CD4-positive, alpha-beta memory T cell (primary cell): ENCODE measurements at regions not wholly inside any gene's neighbourhood (a gene's known extent, or its start where the extent isn't known, plus 50 kb on each side); places are given as distances from the start of the nearest gene placed in this dataset.

Experiments used
- CTCF ChIA-PET: fragments of 350-600 bp; sonication (Branson Sonifier 250); formaldehyde crosslinking; loops from one replicate; lab custom pipeline; 2021; ENCODE audit warnings: inconsistent platforms; ENCODE audit not compliant: partially characterized antibody; lab: Charles Lee
- POLR2A ChIA-PET: fragments of 350-600 bp; sonication (Branson Sonifier 250); formaldehyde crosslinking; loops from one replicate; lab custom pipeline; 2021; ENCODE audit not compliant: partially characterized antibody; lab: Charles Lee
- DNase-seq, 5 donors: peaks; one replicate each; pipeline versions ENCODE4 v3.0.0 to v3.0.0-alpha.2; 2020 to 2022; ENCODE audit warnings: mixed read lengths in 1 of 5
- H3K27ac ChIP-seq: one replicate; pipeline ENCODE4 v1.7.0; 2013; ENCODE audit warnings: low read depth, low read length
- H3K27me3 ChIP-seq: 2 replicates; pipeline ENCODE4 v1.7.0; 2013; ENCODE audit warnings: mild to moderate bottlenecking, low read length, moderate library complexity; ENCODE audit not compliant: insufficient read depth
- H3K36me3 ChIP-seq: 2 replicates; pipeline ENCODE4 v1.7.0; 2013; ENCODE audit warnings: mild to moderate bottlenecking, low read length, moderate library complexity; ENCODE audit not compliant: insufficient read depth
- H3K4me1 ChIP-seq: 2 replicates; pipeline ENCODE4 v1.7.0; 2013; ENCODE audit warnings: mild to moderate bottlenecking, low read length, moderate library complexity; ENCODE audit not compliant: insufficient read depth
- H3K4me3 ChIP-seq, 2 donors: one replicate each; pipeline ENCODE4 v1.7.0; 2013; ENCODE audit warnings: low read length in 2 of 2, mild to moderate bottlenecking in 1 of 2
- H3K9me3 ChIP-seq, 2 donors: one replicate each; pipeline ENCODE4 v1.7.0; 2013; ENCODE audit warnings: low read length in 2 of 2, control low read depth in 1 of 2; ENCODE audit not compliant: control insufficient read depth in 1 of 2
- H3K27ac Mint-ChIP-seq, 7 donors: one replicate each; pipeline ENCODE4 v1.8.0; 2020 to 2021; ENCODE audit warnings: mixed read lengths in 7 of 7, mild to moderate bottlenecking in 6 of 7, inconsistent platforms in 3 of 7, moderate library complexity in 3 of 7
- H3K27me3 Mint-ChIP-seq, 2 donors: one replicate each; pipeline ENCODE4 v1.8.0; 2020 to 2021; ENCODE audit warnings: mixed read lengths in 2 of 2
- H3K36me3 Mint-ChIP-seq, 2 donors: one replicate each; pipeline ENCODE4 v1.8.0; 2020 to 2021; ENCODE audit warnings: mixed read lengths in 2 of 2, inconsistent platforms in 1 of 2, mild to moderate bottlenecking in 1 of 2
- H3K4me1 Mint-ChIP-seq, 4 donors: one replicate each; pipeline ENCODE4 v1.8.0; 2020 to 2021; ENCODE audit warnings: mixed read lengths in 4 of 4, mild to moderate bottlenecking in 1 of 4
- H3K4me3 Mint-ChIP-seq, 8 donors: one replicate each; pipeline ENCODE4 v1.8.0; 2020 to 2021; ENCODE audit warnings: mixed read lengths in 8 of 8, mild to moderate bottlenecking in 7 of 8, moderate library complexity in 6 of 8, inconsistent platforms in 3 of 8
- H3K9me3 Mint-ChIP-seq, 8 donors: one replicate each; pipeline ENCODE4 v1.8.0; 2020 to 2021; ENCODE audit warnings: mixed read lengths in 8 of 8, mild to moderate bottlenecking in 5 of 8, inconsistent platforms in 3 of 8, moderate library complexity in 1 of 8
- intact Hi-C: fragments of 100-400 bp; cut with micrococcal nuclease; formaldehyde crosslinking; loops from one replicate; pipeline ENCODE4 v1.15.1; 2023

DNA sequence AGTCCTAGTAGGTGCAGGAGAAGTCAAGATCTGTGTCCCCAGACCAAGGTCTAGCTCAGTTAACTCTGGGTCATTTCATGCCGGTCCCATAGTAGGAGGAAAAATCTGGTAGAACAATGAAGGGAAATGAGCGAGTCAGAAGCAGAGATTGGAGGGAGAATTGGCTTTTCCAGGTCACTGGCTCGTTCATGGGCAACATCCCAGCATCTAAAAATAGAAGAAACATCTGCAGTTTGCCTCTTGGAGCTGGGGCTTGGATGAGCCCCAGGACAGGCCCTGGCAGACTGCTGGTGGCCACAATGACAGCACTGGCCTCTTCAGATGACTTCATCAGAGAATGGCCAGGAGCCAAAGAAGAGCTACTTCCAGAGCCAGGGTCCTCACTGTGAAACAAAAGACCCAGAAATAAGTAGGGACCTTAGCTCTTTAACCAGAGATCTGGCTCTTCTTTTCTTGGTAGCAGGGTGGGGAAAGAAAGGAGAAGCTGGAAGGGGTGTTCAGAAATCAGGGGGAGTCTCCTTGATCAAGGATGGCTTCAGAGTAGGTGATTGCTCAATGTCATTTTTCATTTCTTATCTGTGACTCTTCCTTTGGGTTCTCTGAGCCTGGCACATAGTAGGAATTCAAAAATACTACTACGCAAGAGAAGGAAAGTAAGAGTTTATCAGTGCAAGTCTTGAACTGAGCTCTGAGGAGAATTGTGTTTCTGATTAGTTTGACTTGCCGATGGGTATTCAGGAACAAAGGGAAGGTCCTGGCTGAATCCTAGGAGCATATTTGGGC, 102.6 kb downstream of the TMPRSS5 start:
- CTCF ChIA-PET, result no interaction called here
- Mint-ChIP-seq H3K36me3 (no peaks in the 10 kb centered on the region), H3K27ac (no peak overlapping the region)

DNA sequence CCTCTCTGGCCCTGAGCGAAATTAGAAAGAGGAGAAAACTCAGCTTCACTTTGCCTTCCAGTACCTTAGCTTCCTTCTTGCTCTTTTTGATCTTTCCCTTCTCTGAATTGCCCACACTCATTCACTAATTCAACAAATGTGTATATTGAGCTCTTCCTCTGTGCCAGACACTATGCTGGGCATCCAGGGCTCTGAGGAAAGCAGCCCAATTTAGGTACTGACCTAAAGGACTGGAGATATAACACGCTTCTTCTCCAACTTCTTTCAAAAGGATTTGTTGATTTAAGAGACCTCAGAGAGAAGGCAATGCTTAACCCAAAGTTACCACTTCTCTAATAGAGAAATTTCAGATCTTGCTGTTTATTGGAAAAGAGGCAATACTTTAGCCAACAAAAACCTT, 103.6 kb downstream of the TMPRSS5 start:
- H3K36me3 Mint-ChIP-seq, result no peaks in the 10 kb centered on the region
- Histone ChIP-seq H3K27me3 (no peaks in the 10 kb centered on the region), H3K27ac (no peak overlapping the region), H3K4me3 (no peak overlapping the region), H3K36me3 (no peaks in the 10 kb centered on the region), H3K4me1 (no peaks in the 10 kb centered on the region), H3K9me3 (no peaks in the 10 kb centered on the region)
- no peak overlapping the region for H3K27ac Mint-ChIP-seq
- no peaks in the 10 kb centered on the region for H3K4me1 Mint-ChIP-seq
- CTCF ChIA-PET, result interaction anchor here (0.7 kb wide), 1 partner anchor 11 kb away, joined by 3 read pairs; no protein-coding TSS in a partner anchor
- intact Hi-C loops, result no loop called here
- no peak overlapping the region for H3K4me3 Mint-ChIP-seq
- H3K9me3 Mint-ChIP-seq, result peaks cover 0 to 13% (median 6%) of the 10 kb centered on the region in 8 donors
- H3K27me3 Mint-ChIP-seq, result peaks cover 4 to 10% of the 10 kb centered on the region in 2 donors
- POLR2A ChIA-PET, result no interaction called here
- DNase-seq, result no peak

More for the DNA sequence above, 102.6 kb downstream of the TMPRSS5 start:
- POLR2A ChIA-PET, result no interaction called here
- no peaks in the 10 kb centered on the region for H3K4me1 Mint-ChIP-seq
- H3K4me3 ChIP-seq, result no peak overlapping the region
- no peak overlapping the region for H3K27ac ChIP-seq
- no peak for DNase-seq
- peaks cover 4 to 10% of the 10 kb centered on the region in 2 donors for H3K27me3 Mint-ChIP-seq
- H3K4me3 Mint-ChIP-seq, result no peak overlapping the region
- intact Hi-C loops, result no loop called here
- no peaks in the 10 kb centered on the region for H3K36me3 ChIP-seq
- no peaks in the 10 kb centered on the region for H3K4me1 ChIP-seq
- H3K9me3 ChIP-seq, result no peaks in the 10 kb centered on the region
- H3K9me3 Mint-ChIP-seq, result peaks cover 0 to 13% (median 6%) of the 10 kb centered on the region in 8 donors
- no peaks in the 10 kb centered on the region for H3K27me3 ChIP-seq

DNA sequence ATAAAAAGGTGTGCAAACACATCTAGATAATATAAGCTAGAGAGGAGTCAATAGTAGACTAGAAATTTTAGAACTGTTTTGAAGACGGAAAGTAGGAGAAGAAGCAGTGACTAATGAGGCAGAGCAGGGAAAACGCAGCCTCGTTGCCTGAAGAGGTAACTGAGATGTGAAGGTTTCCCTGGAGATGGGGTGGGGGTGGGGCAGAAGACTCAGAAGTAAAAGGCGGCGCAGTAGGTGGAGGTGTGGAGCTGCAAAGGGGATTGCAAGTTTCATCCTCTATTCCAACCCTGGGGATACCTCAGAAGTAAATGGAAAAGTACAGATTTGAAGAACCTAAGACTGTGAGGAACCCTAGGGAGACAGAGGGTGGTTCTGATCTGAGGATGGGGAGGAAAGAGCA, 109.5 kb downstream of the TMPRSS5 start:
- Mint-ChIP-seq H3K27ac (no peak overlapping the region), H3K36me3 (no peaks in the 10 kb centered on the region), H3K4me1 (no peaks in the 10 kb centered on the region), H3K9me3 (peaks cover 0 to 16% (median 11%) of the 10 kb centered on the region in 8 donors), H3K4me3 (no peak overlapping the region), H3K27me3 (peaks cover 13 to 16% of the 10 kb centered on the region in 2 donors)
- intact Hi-C loops, result no loop called here
- no peak overlapping the region for H3K27ac ChIP-seq
- no peaks in the 10 kb centered on the region for H3K9me3 ChIP-seq
- no peaks in the 10 kb centered on the region for H3K27me3 ChIP-seq
- H3K4me1 ChIP-seq, result no peaks in the 10 kb centered on the region
- POLR2A ChIA-PET, result no interaction called here
- CTCF ChIA-PET, result no interaction called here
- DNase-seq, result no peak
- H3K36me3 ChIP-seq, result no peaks in the 10 kb centered on the region
- no peak overlapping the region for H3K4me3 ChIP-seq

DNA sequence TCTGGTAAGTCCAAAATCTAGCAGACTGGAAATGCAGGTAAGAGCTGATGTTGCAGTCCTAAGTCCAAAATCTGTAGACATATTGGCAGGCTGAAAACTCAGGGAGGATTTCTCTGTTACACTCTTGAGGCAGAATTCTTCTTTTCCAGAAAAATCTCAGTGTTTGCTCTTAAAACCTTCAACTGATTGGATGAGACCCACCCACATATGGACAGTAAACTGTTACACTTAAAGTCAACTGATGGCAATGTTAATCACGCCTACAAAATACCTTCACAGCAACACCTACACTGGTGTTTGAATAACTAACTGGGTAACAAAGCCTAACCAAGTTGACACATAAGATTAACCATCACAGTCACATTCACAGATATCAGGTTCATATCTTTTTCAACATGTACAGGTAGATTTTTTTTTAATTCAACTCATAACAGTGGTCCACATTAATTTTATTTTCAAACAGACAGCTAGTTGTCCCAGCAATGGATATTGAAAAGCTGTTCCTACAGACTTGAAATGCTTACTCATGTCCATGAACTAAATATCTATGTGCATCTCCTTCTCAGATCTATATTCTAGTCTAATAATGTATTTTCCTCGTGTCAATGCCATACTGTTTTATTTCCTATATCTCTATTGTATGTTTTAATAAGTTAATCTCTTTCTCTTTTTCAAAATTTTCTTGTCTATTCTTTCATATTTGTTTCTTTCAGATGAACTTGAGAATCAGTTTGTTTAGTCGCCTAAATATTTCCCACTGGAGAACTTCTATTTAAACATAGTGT, 110.1 kb downstream of the TMPRSS5 start:
- no peaks in the 10 kb centered on the region for H3K9me3 ChIP-seq
- Mint-ChIP-seq H3K27ac (no peak overlapping the region), H3K4me1 (no peaks in the 10 kb centered on the region), H3K4me3 (no peak overlapping the region), H3K9me3 (peaks cover 0 to 16% (median 11%) of the 10 kb centered on the region in 8 donors), H3K27me3 (peaks cover 13 to 16% of the 10 kb centered on the region in 2 donors), H3K36me3 (no peaks in the 10 kb centered on the region)
- ChIA-PET POLR2A (no interaction called here), CTCF (no interaction called here)
- H3K4me3 ChIP-seq, result no peak overlapping the region
- no peak for DNase-seq
- intact Hi-C loops, result no loop called here
- no peaks in the 10 kb centered on the region for H3K36me3 ChIP-seq
- no peaks in the 10 kb centered on the region for H3K27me3 ChIP-seq
- no peaks in the 10 kb centered on the region for H3K4me1 ChIP-seq
- H3K27ac ChIP-seq, result no peak overlapping the region

- Histone ChIP-seq H3K27me3 (no peaks in the 10 kb centered on the region), H3K27ac (no peak overlapping the region), H3K36me3 (no peaks in the 10 kb centered on the region), H3K9me3 (no peaks in the 10 kb centered on the region), H3K4me1 (no peaks in the 10 kb centered on the region), H3K4me3 (no peak overlapping the region)
- intact Hi-C loops, result no loop called here
- POLR2A ChIA-PET, result no interaction called here
- CTCF ChIA-PET, result no interaction called here
- DNase-seq, result no peak
- Mint-ChIP-seq H3K4me3 (no peak overlapping the region), H3K9me3 (peaks cover 0 to 16% (median 11%) of the 10 kb centered on the region in 8 donors), H3K27ac (no peak overlapping the region), H3K4me1 (no peaks in the 10 kb centered on the region), H3K27me3 (peaks cover 17 to 24% of the 10 kb centered on the region in 2 donors), H3K36me3 (no peaks in the 10 kb centered on the region)
These were observed 112.3 kb downstream of the TMPRSS5 start for GRCh38 chr11:113593698-113594308.

DNA sequence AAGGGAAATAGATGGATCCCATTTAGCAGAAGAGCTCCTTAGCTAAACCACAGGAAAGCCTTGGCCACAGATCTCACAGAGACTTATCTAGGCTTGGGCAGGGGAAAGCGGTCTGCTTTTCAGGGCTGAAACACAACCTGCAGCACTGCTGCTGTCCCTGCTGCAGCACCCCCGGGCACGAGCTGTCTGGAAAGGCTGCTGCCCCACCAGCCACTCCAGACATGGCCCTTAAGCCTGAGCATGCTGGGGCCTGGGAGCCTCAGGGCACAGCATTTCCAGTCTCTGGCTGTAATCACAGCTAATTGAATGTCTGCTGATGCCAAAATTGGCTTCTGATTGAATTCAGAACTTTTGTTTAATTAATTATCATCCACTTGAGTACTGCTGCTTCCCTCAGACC, 115.0 kb downstream of the TMPRSS5 start:
- no peak overlapping the region for H3K27ac Mint-ChIP-seq
- ChIA-PET CTCF (interaction anchor here (0.7 kb wide), 1 partner anchor 60 kb away, joined by 3 read pairs; no protein-coding TSS in a partner anchor), POLR2A (no interaction called here)
- peaks cover 0 to 10% (median 6%) of the 10 kb centered on the region in 8 donors for H3K9me3 Mint-ChIP-seq
- no peaks in the 10 kb centered on the region for H3K4me1 Mint-ChIP-seq
- no peak overlapping the region for H3K4me3 ChIP-seq
- H3K36me3 Mint-ChIP-seq, result no peaks in the 10 kb centered on the region
- H3K27me3 Mint-ChIP-seq, result peaks cover 16 to 22% of the 10 kb centered on the region in 2 donors
- H3K36me3 ChIP-seq, result no peaks in the 10 kb centered on the region
- H3K27me3 ChIP-seq, result no peaks in the 10 kb centered on the region
- DNase-seq, result no peak
- no peak overlapping the region for H3K4me3 Mint-ChIP-seq
- H3K27ac ChIP-seq, result no peak overlapping the region
- no peaks in the 10 kb centered on the region for H3K4me1 ChIP-seq
- intact Hi-C loops, result no loop called here
- no peaks in the 10 kb centered on the region for H3K9me3 ChIP-seq

- DNase-seq, result no peak
- Histone ChIP-seq H3K36me3 (no peaks in the 10 kb centered on the region), H3K4me1 (no peaks in the 10 kb centered on the region), H3K9me3 (no peaks in the 10 kb centered on the region), H3K27me3 (no peaks in the 10 kb centered on the region), H3K27ac (no peak overlapping the region), H3K4me3 (no peak overlapping the region)
- H3K9me3 Mint-ChIP-seq, result no peaks in the 10 kb centered on the region
- no peaks in the 10 kb centered on the region for H3K4me1 Mint-ChIP-seq
- no peaks in the 10 kb centered on the region for H3K36me3 Mint-ChIP-seq
- no peak overlapping the region for H3K27ac Mint-ChIP-seq
- no peak overlapping the region for H3K4me3 Mint-ChIP-seq
- peaks cover 8 to 13% of the 10 kb centered on the region in 2 donors for H3K27me3 Mint-ChIP-seq
- ChIA-PET CTCF (no interaction called here), POLR2A (no interaction called here)
- intact Hi-C loops, result no loop called here
These were observed 112.1 kb upstream of the DRD2 start for GRCh38 chr11:113587308-113587739.
